ENCODE measurements at regions not wholly inside any gene's neighbourhood (a gene's known extent, or its start where the extent isn't known, plus 50 kb on each side); places are given as distances from the start of the nearest gene placed in this dataset.
"Not testable (repeated sequence)": the region's sequence is repeated elsewhere in the genome, so short reads cannot be mapped to it uniquely, and the experiment has no call there.

- no peaks in the 10 kb centered on the region for H3K4me1 ChIP-seq (ENCODE audit: control insufficient read depth, insufficient read depth, low read length)
- no peaks in the 10 kb centered on the region for H3K9me3 ChIP-seq (ENCODE audit: control insufficient read depth, insufficient read depth, low read length)
- no peaks in the 10 kb centered on the region for H3K36me3 ChIP-seq (ENCODE audit: control insufficient read depth, insufficient read depth, low read length)
- H3K4me3 ChIP-seq (ENCODE audit: low read depth, low read length) = no peak overlapping the region
- no peaks in the 10 kb centered on the region for H3K27me3 ChIP-seq (ENCODE audit: control insufficient read depth, insufficient read depth, low read length)
- H3K9ac ChIP-seq (ENCODE audit: low read depth, low read length) = no peak overlapping the region
Observed at GRCh38 chrX:114272096-114272686, 311.7 kb upstream of the HTR2C start.

- H3K27me3 ChIP-seq (ENCODE audit: control insufficient read depth, insufficient read depth, low read length); H3K4me3 ChIP-seq (ENCODE audit: low read depth, low read length); H3K36me3 ChIP-seq (ENCODE audit: control insufficient read depth, insufficient read depth, low read length); H3K4me1 ChIP-seq (ENCODE audit: control insufficient read depth, insufficient read depth, low read length); H3K9me3 ChIP-seq (ENCODE audit: control insufficient read depth, insufficient read depth, low read length); H3K9ac ChIP-seq (ENCODE audit: low read depth, low read length): not testable (repeated sequence)
Observed at GRCh38 chrX:114270371-114270770, 313.5 kb upstream of the HTR2C start.

- Histone ChIP-seq H3K4me1 (ENCODE audit: control insufficient read depth, insufficient read depth, low read length) (no peaks in the 10 kb centered on the region), H3K27me3 (ENCODE audit: control insufficient read depth, insufficient read depth, low read length) (no peaks in the 10 kb centered on the region), H3K4me3 (ENCODE audit: low read depth, low read length) (no peak overlapping the region), H3K36me3 (ENCODE audit: control insufficient read depth, insufficient read depth, low read length) (no peaks in the 10 kb centered on the region), H3K9me3 (ENCODE audit: control insufficient read depth, insufficient read depth, low read length) (no peaks in the 10 kb centered on the region), H3K9ac (ENCODE audit: low read depth, low read length) (no peak overlapping the region)
Observed at GRCh38 chrX:114268643-114269042, 315.2 kb upstream of the HTR2C start.

DNA sequence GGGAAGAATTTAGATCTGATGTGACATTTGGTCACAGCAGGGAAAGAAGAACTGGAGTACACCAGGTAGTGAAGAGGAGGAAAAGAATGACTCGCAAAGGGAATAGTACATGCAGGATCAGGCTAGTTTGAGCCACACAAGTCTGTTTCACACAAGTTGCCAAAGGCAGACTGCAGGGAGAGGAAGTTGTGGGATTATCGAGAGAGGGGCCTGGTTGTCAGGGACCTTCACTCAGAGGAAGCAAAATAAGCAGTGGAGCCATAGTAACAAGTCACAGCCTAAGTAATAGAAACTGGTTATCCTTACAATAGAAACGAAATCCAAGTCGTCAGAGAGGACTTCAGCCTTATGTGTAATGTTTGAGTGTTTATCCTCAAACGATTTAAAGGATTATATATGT is 316.7 kb upstream of the HTR2C start:
- no peak overlapping the region for H3K4me3 ChIP-seq (ENCODE audit: low read depth, low read length)
- no peaks in the 10 kb centered on the region for H3K9me3 ChIP-seq (ENCODE audit: control insufficient read depth, insufficient read depth, low read length)
- H3K27me3 ChIP-seq (ENCODE audit: control insufficient read depth, insufficient read depth, low read length) = no peaks in the 10 kb centered on the region
- no peaks in the 10 kb centered on the region for H3K4me1 ChIP-seq (ENCODE audit: control insufficient read depth, insufficient read depth, low read length)
- H3K9ac ChIP-seq (ENCODE audit: low read depth, low read length) = no peak overlapping the region
- H3K36me3 ChIP-seq (ENCODE audit: control insufficient read depth, insufficient read depth, low read length) = no peaks in the 10 kb centered on the region

DNA sequence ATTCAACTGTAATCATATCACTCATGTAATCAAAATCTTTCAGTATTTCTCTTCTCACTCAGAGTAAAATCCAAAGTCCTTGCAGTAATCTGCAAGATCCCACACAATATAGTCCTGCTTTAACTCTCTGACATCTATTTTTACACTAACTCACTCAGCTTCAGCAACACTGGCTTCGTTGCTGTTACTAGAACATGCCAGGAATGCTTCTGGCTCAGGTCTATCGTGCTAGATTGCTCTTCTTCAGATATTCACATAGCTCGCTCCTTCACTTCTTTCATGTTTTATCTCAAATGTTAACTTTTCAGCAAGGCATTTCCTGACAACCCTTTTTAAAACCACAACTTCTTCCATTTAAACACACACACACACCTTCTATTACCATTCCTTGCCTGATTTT is 331.7 kb upstream of the HTR2C start:
- H3K4me1 ChIP-seq (ENCODE audit: control insufficient read depth, insufficient read depth, low read length) = no peaks in the 10 kb centered on the region
- H3K9me3 ChIP-seq (ENCODE audit: control insufficient read depth, insufficient read depth, low read length) = no peaks in the 10 kb centered on the region
- H3K27me3 ChIP-seq (ENCODE audit: control insufficient read depth, insufficient read depth, low read length) = no peaks in the 10 kb centered on the region
- no peaks in the 10 kb centered on the region for H3K36me3 ChIP-seq (ENCODE audit: control insufficient read depth, insufficient read depth, low read length)
- H3K4me3 ChIP-seq (ENCODE audit: low read depth, low read length) = no peak overlapping the region
- H3K9ac ChIP-seq (ENCODE audit: low read depth, low read length) = no peak overlapping the region

DNA sequence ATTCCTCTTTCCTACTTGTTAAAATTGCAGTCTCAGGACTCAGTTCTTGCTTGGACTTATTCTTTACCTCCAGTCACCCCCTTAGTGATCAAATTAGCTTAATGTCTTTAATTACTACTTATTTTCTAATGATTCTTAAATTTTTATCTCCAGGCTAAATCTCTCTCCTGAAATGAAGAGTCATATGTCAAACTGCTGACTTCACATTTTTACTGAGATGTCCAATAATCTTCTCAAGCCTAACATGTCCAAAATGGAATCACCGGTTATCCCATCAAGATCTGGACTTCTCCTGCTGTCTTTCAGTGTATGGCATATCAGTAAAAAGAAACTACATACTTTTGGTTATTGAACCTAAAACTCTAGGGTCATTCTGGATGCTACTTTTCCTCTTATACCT is 332.3 kb upstream of the HTR2C start:
- H3K36me3 ChIP-seq (ENCODE audit: control insufficient read depth, insufficient read depth, low read length) = no peaks in the 10 kb centered on the region
- no peaks in the 10 kb centered on the region for H3K27me3 ChIP-seq (ENCODE audit: control insufficient read depth, insufficient read depth, low read length)
- H3K9ac ChIP-seq (ENCODE audit: low read depth, low read length) = no peak overlapping the region
- H3K9me3 ChIP-seq (ENCODE audit: control insufficient read depth, insufficient read depth, low read length) = no peaks in the 10 kb centered on the region
- no peaks in the 10 kb centered on the region for H3K4me1 ChIP-seq (ENCODE audit: control insufficient read depth, insufficient read depth, low read length)
- no peak overlapping the region for H3K4me3 ChIP-seq (ENCODE audit: low read depth, low read length)

DNA sequence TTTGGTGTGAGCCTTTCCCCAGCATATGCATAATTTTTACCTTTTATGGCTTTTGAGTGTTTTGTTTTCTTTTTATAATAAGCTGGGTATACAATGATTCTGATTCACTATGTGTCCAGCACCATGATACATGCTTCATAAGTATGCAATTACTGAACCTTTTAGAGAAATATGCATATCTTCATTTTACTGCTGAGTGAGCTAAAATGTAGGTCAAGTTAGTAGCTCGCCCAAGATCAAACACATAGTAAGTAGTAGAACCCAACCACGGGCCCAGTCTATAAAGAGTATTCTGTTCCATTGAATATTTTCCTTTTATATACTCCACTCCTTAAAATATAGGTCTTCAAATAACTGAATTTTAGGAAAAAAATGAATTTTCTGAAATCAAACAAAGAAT is 362.4 kb upstream of the HTR2C start:
- Histone ChIP-seq H3K36me3 (ENCODE audit: control insufficient read depth, insufficient read depth, low read length) (no peaks in the 10 kb centered on the region), H3K9me3 (ENCODE audit: control insufficient read depth, insufficient read depth, low read length) (no peaks in the 10 kb centered on the region), H3K4me1 (ENCODE audit: control insufficient read depth, insufficient read depth, low read length) (peaks cover 4% of the 10 kb centered on the region), H3K27me3 (ENCODE audit: control insufficient read depth, insufficient read depth, low read length) (no peaks in the 10 kb centered on the region), H3K9ac (ENCODE audit: low read depth, low read length) (no peak overlapping the region), H3K4me3 (ENCODE audit: low read depth, low read length) (no peak overlapping the region)

DNA sequence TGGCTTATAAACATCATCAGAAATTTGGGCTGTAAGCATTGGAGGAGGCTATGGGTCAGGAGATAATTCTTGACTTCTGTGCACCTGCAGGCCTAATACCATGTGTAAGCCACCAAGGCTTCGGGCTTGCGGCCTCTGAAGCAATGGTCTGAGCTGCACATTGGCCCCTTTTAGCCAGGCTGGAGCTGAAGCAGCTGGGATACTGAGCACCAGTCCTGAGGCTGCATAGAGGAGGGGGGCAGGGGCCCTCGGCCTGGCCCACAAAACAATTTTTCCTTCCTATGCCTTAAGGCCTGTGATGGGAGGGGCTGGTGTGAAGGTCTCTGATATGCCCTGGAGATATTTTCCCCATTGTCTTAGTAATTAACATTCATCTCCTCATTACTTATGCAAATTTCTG is 373.0 kb upstream of the HTR2C start:
- Histone ChIP-seq H3K27me3 (ENCODE audit: control insufficient read depth, insufficient read depth, low read length) (no peaks in the 10 kb centered on the region), H3K9ac (ENCODE audit: low read depth, low read length) (no peak overlapping the region), H3K4me3 (ENCODE audit: low read depth, low read length) (no peak overlapping the region), H3K36me3 (ENCODE audit: control insufficient read depth, insufficient read depth, low read length) (no peaks in the 10 kb centered on the region), H3K9me3 (ENCODE audit: control insufficient read depth, insufficient read depth, low read length) (no peaks in the 10 kb centered on the region), H3K4me1 (ENCODE audit: control insufficient read depth, insufficient read depth, low read length) (no peaks in the 10 kb centered on the region)

- peaks cover 2% of the 10 kb centered on the region for H3K9me3 ChIP-seq (ENCODE audit: control insufficient read depth, insufficient read depth, low read length)
- H3K4me3 ChIP-seq (ENCODE audit: low read depth, low read length) = no peak overlapping the region
- H3K9ac ChIP-seq (ENCODE audit: low read depth, low read length) = no peak overlapping the region
- no peaks in the 10 kb centered on the region for H3K27me3 ChIP-seq (ENCODE audit: control insufficient read depth, insufficient read depth, low read length)
- H3K4me1 ChIP-seq (ENCODE audit: control insufficient read depth, insufficient read depth, low read length) = peaks cover 3% of the 10 kb centered on the region
- H3K36me3 ChIP-seq (ENCODE audit: control insufficient read depth, insufficient read depth, low read length) = no peaks in the 10 kb centered on the region
Observed at GRCh38 chrX:114201622-114202021, 382.3 kb upstream of the HTR2C start.

DNA sequence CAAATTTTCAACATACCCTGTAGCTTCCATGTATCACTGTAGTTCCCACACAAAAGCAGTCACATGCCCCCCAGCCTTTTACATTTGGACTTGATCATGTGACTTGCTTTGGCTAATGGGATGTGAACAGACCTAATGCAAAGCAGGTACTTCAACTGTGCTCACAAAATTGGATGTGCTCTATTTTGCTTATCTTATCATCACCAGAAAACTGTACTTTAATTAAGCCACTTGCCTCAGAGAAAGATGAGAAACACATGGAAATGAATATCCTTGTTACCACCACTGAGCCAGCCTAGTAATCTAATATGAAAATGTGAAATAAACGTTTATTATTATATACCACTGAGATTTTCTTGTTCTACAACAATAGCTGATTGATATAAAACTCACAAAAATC is 402.7 kb upstream of the HTR2C start:
- Histone ChIP-seq H3K9me3 (ENCODE audit: control insufficient read depth, insufficient read depth, low read length) (no peaks in the 10 kb centered on the region), H3K36me3 (ENCODE audit: control insufficient read depth, insufficient read depth, low read length) (no peaks in the 10 kb centered on the region), H3K27me3 (ENCODE audit: control insufficient read depth, insufficient read depth, low read length) (no peaks in the 10 kb centered on the region), H3K4me3 (ENCODE audit: low read depth, low read length) (no peak overlapping the region), H3K9ac (ENCODE audit: low read depth, low read length) (no peak overlapping the region), H3K4me1 (ENCODE audit: control insufficient read depth, insufficient read depth, low read length) (peaks cover 20% of the 10 kb centered on the region)

DNA sequence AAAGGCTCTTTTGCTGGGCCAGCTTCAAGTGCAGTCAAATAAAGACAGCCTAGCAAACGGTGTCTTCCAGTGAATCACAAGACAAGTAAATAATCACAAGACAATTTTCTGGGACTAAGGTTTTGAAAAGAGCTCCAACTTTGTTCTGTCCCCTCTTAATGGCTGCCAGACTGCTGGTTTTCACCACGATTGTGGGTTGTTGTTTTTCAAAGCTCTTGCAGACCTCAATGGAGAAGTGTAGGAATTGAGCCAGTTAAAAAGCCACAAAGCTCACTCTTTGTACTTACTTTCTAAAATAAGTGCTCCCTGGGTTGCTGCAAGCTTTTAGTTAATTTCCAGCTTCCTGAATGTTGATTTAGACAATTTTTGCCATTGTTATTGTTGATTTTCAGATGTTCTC is 405.8 kb upstream of the HTR2C start:
- H3K4me1 ChIP-seq (ENCODE audit: control insufficient read depth, insufficient read depth, low read length) = peaks cover 20% of the 10 kb centered on the region
- H3K9me3 ChIP-seq (ENCODE audit: control insufficient read depth, insufficient read depth, low read length) = no peaks in the 10 kb centered on the region
- no peaks in the 10 kb centered on the region for H3K36me3 ChIP-seq (ENCODE audit: control insufficient read depth, insufficient read depth, low read length)
- H3K4me3 ChIP-seq (ENCODE audit: low read depth, low read length) = no peak overlapping the region
- H3K27me3 ChIP-seq (ENCODE audit: control insufficient read depth, insufficient read depth, low read length) = no peaks in the 10 kb centered on the region
- H3K9ac ChIP-seq (ENCODE audit: low read depth, low read length) = peak overlapping the region; percentile 57

GRCh38 chrX:114167276-114167675 is 416.6 kb upstream of the HTR2C start:
- H3K36me3 ChIP-seq (ENCODE audit: control insufficient read depth, insufficient read depth, low read length); H3K4me3 ChIP-seq (ENCODE audit: low read depth, low read length); H3K9me3 ChIP-seq (ENCODE audit: control insufficient read depth, insufficient read depth, low read length); H3K9ac ChIP-seq (ENCODE audit: low read depth, low read length); H3K27me3 ChIP-seq (ENCODE audit: control insufficient read depth, insufficient read depth, low read length); H3K4me1 ChIP-seq (ENCODE audit: control insufficient read depth, insufficient read depth, low read length): not testable (repeated sequence)

DNA sequence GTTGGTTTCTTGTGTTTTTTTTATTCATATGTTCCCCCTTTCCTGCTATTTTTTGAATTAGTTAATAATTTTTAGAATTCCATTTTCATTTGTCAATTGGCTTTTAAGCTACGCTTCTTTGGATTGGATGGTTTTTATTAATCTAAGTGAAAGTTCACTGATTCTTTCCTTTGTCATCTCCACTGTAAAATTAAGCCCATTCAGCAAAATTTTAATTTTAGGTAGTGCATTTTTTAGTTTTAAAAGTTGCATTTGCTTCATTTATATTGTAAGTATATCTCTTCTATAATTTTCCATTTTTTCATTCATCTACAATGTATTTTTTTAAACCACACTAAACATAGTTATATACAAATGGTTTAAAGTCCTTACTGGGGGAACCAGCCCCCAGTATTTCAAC is 417.3 kb upstream of the HTR2C start:
- Histone ChIP-seq H3K4me1 (ENCODE audit: control insufficient read depth, insufficient read depth, low read length) (peaks cover 8% of the 10 kb centered on the region), H3K27me3 (ENCODE audit: control insufficient read depth, insufficient read depth, low read length) (no peaks in the 10 kb centered on the region), H3K9me3 (ENCODE audit: control insufficient read depth, insufficient read depth, low read length) (peaks cover 2% of the 10 kb centered on the region), H3K36me3 (ENCODE audit: control insufficient read depth, insufficient read depth, low read length) (no peaks in the 10 kb centered on the region), H3K4me3 (ENCODE audit: low read depth, low read length) (no peak overlapping the region), H3K9ac (ENCODE audit: low read depth, low read length) (no peak overlapping the region)

All from iPS-15b (cell line).